Fibroblast of the conjunctiva (primary cell): ENCODE measurements at regions not wholly inside any gene's neighbourhood (a gene's known extent, or its start where the extent isn't known, plus 50 kb on each side); places are given as distances from the start of the nearest gene placed in this dataset.

Experiments
- DNase-seq: peaks from one replicate; pipeline ENCODE4 v3.0.0-alpha.2; 2010; ENCODE audit warnings: low read depth

DNA sequence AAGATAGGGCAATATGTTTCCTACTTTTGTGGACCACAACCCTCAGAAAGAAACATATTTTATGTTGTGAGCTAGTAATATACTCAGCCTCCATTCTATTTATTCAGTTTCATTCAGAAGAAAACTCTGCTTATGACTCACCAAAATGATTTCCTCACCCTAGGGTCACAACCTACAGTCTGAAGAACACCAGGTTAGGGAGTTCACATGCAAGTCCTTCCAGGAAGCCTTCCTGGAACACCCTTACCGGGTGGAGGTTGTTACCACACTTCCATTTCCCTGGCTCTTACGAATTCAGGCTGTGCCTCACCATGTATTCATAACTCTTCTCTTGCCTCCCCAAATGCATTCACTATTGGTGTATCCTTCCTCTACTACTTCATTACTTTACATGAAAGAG lies 228.0 kb upstream of the ADAMTS9 start:
- DNase-seq: no peak

DNA sequence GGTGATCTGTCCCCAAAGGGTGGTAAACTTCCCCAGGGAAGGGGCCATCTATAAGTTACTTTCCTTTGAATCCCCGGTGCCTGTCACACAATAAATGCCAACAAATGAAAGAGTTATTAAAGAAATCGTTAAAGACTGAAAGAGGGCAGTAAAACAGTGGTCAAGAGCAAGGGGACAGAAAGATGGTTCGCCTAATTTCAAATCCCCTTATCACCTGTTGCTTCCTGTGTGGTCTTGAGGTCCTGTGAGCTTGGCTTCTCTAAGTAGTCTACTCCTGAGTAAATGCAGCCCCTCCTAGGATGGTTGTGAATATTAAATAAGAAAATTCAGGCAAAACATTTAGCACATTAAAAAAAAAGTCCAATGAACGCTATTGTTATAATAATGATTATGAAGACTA lies 225.7 kb upstream of the ADAMTS9 start:
- DNase-seq: no peak

DNA sequence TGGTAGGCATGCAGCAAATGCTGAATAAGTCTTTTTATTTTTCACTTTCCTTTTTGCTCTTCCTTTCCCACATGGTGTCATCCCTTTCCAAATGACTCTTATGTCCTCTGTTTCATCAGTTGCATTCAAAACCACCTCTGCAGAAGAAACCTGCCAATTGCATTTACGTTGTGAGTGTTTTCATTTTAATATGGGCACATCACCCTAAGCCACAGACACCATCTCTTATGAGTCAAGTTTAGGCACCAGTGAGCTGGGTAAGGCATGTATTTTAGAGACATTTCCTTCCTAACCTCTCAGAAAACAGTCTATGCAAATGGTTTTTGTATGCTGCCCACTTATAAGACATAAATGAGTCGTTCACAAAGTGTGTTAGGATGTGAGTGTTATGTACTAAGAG lies 223.3 kb upstream of the ADAMTS9 start:
- no peak for DNase-seq

DNA sequence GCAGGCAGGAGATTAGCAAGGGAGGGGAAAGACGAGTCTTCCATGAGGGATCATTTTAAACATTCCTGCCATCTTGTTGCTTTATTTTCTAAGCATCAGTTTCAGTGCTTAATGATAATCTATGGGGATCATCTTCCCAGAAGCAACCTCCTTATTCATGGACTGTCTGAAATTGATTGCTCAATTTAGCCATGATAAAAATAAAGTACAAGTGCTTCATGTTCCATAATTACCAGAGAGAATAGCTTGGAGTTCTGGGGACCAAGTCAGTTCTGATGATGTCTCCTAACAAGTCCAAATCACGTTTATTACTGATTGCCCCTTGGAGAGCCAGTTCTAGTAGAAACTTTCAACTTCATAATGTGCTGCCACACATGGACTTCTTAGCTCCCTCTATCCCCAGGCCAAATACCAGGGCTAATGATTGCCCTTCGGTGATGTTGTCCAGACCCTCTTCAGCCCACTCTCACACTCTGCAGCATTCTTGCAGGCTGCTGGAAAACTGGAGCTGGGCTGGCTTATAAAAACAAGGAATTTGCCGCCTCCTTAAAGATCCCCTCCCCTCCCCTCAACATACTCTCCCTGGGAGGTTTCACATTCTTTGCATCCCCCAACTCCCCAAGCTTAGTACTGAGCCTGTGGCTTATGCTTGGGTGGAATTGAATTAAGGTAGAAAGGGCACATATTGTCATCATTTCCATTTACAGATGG lies 222.1 kb upstream of the ADAMTS9 start:
- DNase-seq: no peak

DNA sequence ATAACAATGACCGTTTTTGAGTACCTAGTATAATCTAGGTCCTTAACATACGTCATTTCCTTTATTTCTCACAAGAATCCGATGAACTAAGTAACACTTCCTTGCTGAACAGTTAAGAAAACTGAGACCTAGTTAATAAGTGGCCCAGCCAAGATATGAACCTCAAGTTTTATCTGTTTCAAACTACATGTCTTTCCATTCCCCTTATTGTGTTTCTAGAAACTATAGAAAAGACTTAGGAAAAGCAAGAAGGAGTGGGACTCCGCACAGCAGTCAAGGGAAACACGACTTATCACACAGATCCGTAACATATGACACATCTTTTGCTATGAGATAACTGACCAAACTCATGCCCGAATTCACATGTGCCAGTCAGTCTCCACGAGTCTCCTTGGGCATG lies 221.2 kb upstream of the ADAMTS9 start:
- DNase-seq: no peak

DNA sequence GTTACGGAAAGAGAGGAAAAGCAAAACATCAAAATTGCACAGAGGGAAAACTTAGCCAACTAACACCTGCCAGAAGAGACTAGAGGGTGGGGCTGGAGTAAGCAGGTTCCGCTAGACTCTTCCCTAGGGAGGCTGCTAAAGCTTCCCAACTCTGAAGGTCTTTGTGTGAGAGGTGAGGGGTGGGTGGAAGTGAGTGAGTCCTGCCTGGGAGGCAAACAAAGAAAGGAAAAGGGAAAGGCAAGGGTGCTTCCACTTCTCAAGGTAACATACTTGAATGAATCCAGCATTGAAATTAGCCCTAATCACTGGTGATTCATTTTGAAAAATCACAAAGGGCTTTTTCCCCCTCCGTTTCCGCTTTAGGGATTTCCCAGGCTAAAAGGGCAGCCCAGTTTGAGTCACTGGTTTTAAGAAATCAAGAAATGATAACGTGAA lies 220.5 kb upstream of the ADAMTS9 start:
- DNase-seq: no peak

DNA sequence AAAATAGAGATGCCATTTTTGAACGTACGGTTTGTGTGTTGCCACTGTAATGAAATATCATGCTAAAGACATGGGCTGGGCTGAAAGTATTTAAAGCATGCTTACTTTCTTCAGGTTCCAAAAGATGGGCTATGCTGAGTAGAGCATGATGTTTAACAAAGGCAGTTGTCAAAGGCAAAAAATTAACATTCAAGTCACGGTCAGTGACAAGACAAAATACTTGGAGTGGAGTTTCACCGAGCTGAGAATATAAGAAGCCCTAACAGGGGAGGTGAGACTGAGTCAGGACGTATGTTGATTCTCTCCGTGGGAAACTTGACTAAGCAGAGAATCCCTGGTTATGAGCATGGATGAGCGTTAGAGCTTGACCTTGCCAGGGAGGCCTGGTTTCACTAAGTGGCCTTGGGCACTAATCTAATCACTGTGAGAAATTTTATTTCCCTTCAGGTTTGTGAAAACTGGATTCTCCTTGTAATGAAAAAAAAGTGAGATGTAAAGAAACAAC lies 218.2 kb upstream of the ADAMTS9 start:
- DNase-seq: no peak

DNA sequence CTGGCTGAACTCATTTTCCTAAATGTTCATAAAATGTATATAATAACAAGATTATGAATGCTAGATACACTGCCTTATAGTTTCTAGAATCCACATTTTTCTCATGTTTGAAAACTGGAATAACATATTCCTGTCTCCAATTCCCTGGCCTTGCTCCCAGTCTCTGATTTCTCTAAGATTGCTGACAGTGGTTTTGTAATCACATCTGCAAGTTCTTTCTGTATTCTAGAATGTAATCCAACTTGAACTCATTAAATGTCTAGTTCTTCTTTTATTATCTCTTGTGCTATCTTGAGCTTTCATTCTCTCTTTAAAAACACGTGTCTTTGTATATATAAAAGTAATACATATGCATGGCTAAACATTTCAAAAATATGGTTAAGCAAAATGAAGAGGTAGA lies 215.2 kb upstream of the ADAMTS9 start:
- DNase-seq: no peak

DNA sequence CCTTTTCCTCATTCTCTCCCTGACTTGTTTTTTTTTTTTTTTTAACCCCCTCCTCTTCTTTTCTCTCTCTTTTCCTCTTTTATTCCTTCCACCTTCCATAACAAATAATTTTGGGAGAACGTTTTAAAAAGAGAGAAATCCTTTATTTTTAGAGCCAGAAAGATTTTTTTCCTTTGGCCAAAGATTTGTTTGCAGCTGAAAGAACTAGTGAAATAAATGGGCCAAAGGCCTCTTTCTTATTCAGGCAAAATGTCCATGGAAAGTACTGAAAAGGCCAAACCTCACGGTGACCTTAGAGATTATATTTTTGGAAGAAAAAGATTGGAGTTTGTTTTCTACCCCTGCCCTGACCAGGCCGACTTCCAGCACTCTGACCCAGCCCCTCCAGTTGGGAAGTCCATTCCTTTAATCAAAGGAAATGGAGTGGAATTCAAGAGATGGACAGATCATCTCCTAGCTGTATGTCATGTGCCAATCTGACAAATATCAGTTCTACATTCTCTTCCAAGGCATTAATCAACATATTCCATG lies 214.3 kb upstream of the ADAMTS9 start:
- no peak for DNase-seq

DNA sequence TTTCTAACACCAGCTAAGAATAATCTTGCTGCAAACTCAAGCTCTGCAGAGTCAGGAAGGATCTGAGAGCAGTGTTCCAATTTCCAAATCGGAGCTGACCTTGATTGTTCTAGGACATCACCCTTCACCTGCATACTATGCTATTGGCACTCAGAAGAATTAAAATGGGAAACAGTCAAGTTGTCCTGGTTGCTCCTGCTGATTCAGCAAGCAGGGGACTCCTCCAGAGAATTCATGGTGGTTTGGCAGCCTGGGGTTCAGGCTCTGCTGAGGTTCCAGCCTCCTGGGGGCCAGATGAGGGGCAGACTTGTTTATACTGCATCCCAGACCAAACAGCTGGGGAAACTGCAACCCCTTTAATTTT lies 213.7 kb upstream of the ADAMTS9 start:
- DNase-seq: peak; percentile 16

DNA sequence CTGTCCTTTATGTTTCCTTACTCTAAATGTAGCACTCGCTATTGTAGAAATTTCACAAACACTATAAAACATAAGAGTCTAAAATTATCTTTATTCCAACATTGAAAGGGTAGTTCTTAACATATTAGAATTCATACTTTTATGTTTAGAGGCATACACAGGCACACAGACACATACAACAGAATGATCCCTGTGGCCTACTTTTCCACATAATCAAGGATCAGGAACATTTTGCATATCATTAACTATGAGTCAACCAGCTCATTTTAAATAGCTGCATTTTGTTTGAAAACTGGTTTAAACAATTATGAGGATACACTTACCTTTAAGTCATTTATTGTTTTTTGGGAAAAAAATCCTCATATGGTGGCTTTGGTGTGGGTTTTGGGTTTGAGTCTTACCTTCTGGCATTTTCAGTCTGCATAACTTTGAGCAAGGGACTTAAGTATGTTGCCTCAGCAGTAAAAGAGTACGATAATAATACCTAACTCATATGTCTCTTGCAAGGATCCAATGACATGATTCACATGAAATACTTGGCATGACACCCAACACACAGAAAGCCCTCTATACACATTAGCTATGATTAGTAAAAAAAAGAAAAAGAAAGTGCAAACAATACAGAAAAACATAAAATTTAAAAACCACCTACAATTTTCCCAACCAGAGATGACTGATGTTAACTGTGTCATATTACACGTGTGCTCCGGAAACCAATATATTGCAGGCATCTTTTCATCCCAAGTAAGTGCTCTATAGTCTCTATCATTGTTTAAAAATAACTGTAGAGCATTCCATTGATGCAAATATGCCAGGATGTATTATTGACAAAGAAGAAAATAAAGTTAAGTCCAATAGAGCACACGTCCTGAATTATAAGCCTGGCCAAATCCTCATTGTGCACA lies 213.1 kb upstream of the ADAMTS9 start:
- DNase-seq: no peak

DNA sequence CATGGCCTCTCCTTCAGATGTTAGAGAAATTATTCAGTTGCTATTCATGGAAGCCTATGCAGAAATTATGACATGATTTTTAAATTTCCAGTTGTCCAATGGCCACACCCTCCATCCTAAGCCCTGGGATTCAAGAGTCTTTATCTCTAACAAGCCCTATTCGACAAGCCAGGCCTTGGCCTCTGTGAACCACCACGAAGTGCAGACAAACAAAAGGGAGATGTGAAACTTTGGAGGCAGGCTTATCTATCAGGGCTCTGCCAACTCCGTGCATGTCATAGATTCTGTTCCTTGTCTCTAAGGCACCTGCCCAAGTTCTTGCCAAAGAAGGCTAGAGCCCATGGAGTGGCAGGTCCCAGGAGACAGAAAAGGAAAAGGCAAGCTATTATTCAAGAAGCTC lies 212.4 kb upstream of the ADAMTS9 start:
- DNase-seq: no peak

DNA sequence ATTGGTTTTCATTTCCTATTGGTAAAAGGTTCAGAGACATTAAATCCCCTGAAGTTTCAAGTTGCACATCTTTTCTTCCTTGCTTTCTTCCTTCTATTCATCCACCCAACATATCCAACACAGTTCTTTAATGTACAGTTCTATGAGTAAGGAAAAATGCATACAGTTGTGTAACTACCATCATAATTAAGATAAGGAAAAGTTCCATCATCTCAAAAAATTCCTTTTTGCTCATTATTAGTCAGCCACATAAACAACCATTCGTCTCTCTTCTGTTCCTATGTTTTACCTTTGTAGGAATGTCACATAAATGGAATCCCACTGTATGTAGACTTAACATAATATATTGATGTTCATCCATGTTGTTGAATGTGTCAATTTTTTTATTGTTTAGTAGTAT lies 211.1 kb upstream of the ADAMTS9 start:
- no peak for DNase-seq

DNA sequence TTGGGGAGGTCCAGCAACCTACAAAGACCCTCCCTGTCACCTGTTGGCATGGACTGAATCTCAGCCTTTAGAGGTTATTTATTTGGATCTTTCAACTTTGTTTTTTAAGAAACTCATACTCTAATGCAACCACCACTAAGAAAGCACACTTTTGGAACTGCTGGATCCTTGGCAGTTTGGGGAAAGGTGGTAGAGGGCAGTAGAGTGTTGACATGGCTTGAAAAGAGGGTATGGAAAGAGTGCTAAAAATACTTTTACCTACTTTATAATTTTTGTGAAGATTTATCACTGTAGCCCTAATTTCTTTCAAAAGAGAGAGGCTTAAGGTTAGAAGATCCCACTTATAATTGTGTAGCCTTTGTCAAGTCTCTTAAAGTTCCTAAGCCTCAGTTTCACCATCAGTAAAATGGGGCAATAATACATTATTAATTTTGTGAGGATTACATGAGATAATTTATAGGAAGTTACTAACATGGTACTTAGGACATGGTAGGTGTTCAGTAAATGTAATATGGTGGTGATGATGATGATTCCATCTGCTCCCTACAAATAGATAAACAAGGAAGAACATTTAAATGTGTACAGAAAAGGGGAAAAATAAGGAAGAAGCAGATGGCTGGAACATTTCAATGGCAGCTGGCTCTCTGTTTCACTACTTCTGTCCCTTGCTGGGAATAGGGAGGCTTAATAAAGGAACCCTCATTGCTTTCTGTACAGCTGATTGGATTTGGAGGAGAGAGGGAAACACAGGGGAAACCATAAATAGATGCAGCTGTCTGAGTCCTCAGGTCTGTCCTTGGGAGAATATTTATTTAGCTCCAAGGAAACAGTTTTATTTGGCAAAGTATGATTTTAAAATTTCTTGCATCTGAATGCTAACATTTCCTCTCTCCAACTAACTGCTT lies 208.4 kb upstream of the ADAMTS9 start:
- DNase-seq: no peak

DNA sequence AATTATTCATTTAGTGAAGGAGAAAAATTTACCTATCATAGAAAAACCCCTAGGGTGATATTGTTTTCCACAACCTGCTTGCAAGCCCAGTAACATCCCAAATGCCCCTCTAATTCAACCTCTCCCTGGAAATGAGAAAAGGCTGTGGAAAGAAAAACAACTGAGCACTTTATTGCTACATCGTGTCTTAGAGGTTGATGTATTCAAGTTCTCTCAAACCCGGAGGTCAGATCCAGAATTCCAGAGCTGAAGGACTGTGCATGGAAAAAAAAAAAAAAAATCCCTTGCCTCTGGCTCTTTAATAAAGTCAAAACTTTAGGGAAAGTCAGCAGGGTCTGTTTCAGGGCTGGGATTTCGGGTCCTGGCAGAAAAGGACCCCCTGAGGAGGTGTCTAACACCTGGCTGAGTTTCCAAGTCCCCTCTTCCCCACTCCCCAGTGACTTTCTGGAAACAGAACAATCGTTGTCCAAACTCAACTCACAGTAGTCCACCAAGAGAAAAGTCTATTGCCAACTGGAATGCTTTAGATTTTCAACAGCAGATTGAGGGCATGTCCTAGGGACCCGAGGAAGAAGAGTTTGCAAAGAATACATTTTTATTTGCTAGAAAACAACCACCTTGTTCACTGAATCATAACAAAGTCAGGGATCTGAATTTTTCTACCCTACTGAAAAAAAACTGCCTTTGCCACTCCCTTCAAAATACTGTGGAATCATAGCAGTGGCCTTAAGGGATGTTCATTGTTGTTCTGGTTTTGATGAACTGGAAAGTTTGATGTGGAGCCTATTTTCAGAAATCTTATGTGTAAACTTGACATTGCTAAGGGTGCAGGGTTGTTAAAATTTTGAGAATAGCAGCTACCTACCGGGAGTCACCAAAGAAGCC lies 207.5 kb upstream of the ADAMTS9 start:
- no peak for DNase-seq

DNA sequence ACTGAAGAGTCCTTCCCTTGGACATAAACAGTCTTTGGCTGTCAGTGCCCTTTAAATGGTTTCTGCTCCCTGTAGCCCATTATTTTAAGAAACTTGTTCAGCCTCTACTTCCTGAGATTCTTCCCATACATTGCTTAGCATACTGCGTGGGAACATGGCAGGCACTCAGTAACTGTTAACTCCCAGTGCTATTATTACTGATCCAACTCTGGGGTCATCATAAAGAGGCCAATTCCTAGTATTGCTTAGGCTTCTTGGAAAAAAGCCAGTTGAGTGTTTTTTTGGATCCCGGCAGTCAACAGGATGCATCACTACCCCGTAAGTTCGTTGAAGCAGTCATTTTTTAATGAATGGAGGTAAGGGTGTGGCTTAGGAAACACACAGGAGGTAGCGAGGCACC lies 206.2 kb upstream of the ADAMTS9 start:
- DNase-seq: no peak

DNA sequence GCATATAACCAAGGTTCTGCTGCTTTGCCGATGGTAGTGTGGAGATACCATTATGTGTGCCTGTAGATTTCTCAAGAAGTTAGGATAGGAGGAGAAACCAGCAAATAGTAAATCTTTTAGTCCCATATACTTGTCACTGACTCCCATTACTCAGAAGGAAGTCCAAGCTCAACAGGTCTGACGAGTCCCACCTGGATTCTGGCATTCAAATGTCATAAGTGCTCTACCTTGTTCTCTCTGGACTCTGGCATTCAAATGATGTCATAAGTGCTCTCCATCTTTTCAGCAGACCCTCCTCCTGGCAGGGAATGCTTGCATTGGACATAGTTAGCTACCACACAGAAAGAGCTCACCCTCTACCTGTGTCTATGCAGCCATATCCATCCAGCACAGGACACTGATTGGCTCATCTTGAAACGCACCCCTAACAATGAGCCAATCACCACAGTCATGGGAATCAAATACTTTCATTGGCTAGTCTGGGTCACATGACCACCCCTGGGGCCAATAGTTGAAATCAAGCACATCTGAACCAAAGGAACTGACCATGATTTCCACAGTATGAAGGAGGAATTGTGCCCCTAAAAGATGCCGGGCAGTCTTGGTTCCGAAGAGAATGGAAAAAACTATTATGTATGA lies 205.0 kb upstream of the ADAMTS9 start:
- DNase-seq: no peak

DNA sequence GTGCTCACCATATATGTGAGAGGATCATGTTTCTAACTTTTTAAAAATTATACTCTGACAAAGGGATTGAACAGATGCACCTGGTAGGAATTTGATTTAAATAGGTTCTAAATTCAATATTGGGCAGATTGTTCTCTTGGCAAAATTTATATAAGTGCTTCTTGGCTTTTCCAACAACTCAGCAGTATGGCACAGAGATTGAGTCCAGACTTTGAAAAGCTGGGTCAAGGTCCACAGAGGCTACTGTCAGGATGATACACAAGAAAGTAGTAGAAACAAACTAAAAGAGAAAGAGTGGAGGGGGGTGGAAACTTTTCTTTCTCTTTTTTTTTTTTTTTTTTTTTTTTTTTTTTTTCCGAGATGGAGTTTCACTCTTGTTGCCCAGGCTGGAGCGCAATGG lies 203.2 kb upstream of the ADAMTS9 start:
- DNase-seq: no peak

DNA sequence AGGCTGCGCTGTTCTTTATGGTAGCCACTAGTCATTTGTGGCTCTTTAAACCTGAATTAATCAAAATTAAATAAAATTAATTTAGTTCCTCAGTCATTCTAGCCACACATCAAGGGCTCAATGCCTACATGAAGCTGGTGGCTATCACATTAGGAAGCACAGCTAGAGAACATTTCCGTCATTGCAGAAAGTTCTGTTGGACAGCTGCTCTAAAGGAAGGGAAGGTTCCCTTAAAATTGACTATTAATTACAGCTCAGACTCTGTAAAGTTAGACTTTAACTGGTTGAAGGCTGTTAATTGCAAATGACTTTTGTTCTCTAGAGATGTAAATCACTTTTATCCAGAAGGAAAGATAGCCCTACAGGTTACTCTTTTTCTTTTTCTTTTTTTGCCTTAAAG lies 202.7 kb upstream of the ADAMTS9 start:
- DNase-seq: no peak

DNA sequence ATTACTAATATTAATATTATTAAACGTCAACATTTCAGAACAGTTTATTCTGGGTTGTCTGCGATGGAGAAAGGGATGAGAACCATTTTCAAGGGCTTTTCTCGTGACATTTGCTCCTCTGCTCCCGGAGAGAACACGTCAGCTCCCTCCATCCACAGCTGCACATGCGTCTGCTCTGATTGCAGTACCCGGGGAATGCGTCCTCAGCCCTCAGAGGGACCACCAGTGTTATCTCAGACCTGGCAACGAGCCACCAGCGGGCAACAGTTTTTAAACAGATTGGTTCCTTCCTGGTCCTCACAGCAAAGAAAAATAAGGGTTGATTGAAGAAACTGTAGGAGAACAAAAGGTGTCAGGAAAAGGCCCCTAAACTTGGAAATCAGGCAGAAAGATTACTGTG lies 202.2 kb upstream of the ADAMTS9 start:
- DNase-seq: no peak
